HepG2 (cell line): ENCODE measurements at regions not wholly inside any gene's neighbourhood (a gene's known extent, or its start where the extent isn't known, plus 50 kb on each side); places are given as distances from the start of the nearest gene placed in this dataset.
A peak's percentile ranks its signal among the peaks of the same experiment; 100 is the strongest.

ENCODE experiments used
- ATAC-seq: fragments of 200-7000 bp; cut with Tn5 transposase; 3 replicates; pipeline ENCODE4 v1.9.1; 2020; ENCODE audit warnings: mild to moderate bottlenecking, moderate library complexity
- BruUV-seq: library from RNA; stranded (reverse); fragments of 400-500 nt; replicated peaks from 2 replicates; lab custom pipeline; 2021; lab: Mats Ljungman, UMichigan
- CTCF ChIA-PET: fragments of 300-600 bp; formaldehyde crosslinking; extraction: SDS; loops from one replicate; lab custom pipeline; 2021; ENCODE audit warnings: low total read pairs, inconsistent platforms, low intra/inter-chr PET ratio; lab: Yijun Ruan, JAX
- POLR2A ChIA-PET: fragments of 350-600 bp; sonication (Branson Sonifier 250); formaldehyde crosslinking; loops from one replicate; lab custom pipeline; 2020; ENCODE audit warnings: antibody characterized with exemption, inconsistent platforms; lab: Yijun Ruan, JAX
- DNase-seq: peaks from one replicate; pipeline ENCODE4 v3.0.0-alpha.2; 2015; ENCODE audit warnings: low spot score
- FAIRE-seq: peaks from 3 replicates; lab custom pipeline; 2011; peaks lifted over from hg19 to GRCh38; lab: Jason Lieb, UNC
- H2AFZ ChIP-seq: one replicate; pipeline ENCODE4 v1.6.1; 2011; ENCODE audit warnings: low read length, inconsistent platforms
- H3K27ac ChIP-seq: fragments of 300-600 bp; 3 replicates; pipeline ENCODE4 v1.8.0; 2011; ENCODE audit warnings: mixed run types, mild to moderate bottlenecking, mixed read lengths, low read length, inconsistent platforms; ENCODE audit not compliant: insufficient read depth; ENCODE audit errors: extremely low read length
- H3K27me3 ChIP-seq, 2 experiments: fragments of 200-600 bp in 1 of 2; 2 replicates in 1 of 2; 3 replicates in 1 of 2; pipeline versions ENCODE4 v1.6.0 to v1.8.0; 2011; ENCODE audit warnings: low read length in 2 of 2, mild to moderate bottlenecking in 2 of 2, moderate library complexity in 2 of 2, inconsistent platforms in 1 of 2; ENCODE audit not compliant: insufficient read depth in 2 of 2, control insufficient read depth in 1 of 2
- H3K36me3 ChIP-seq, 2 experiments: fragments of 200-600 bp in 1 of 2; replicated peaks in 1 of 2; 2 replicates in 1 of 2; 3 replicates in 1 of 2; pipeline versions ENCODE4 v1.5.1 to v1.8.0; 2011; ENCODE audit warnings: low read length in 2 of 2, inconsistent platforms in 1 of 2; ENCODE audit not compliant: insufficient read depth in 2 of 2, control insufficient read depth in 1 of 2
- H3K4me1 ChIP-seq: 2 replicates; pipeline ENCODE4 v1.5.1; 2012; ENCODE audit warnings: low read length, inconsistent platforms; ENCODE audit not compliant: insufficient read depth
- H3K4me2 ChIP-seq: 2 replicates; pipeline ENCODE4 v1.6.0; 2011; ENCODE audit warnings: low read depth, low read length, inconsistent platforms
- H3K4me3 ChIP-seq, 3 experiments: fragments of 200-600 bp in 1 of 3; sonication (generic), shearing (Covaris generic) in 1 of 3; replicated peaks in 1 of 3; 2 replicates each; pipeline ENCODE4 v1.5.1; 2011 to 2016; ENCODE audit warnings: low read length in 3 of 3, inconsistent platforms in 2 of 3, low read depth in 2 of 3, mild to moderate bottlenecking in 2 of 3, control low read depth in 1 of 3, mixed read lengths in 1 of 3; ENCODE audit not compliant: insufficient read depth in 1 of 3
- H3K79me2 ChIP-seq: one replicate; pipeline ENCODE4 v1.6.1; 2011; ENCODE audit warnings: low read length, inconsistent platforms; ENCODE audit not compliant: insufficient read depth
- H3K9ac ChIP-seq: 2 replicates; pipeline ENCODE4 v1.6.0; 2011; ENCODE audit warnings: mild to moderate bottlenecking, low read depth, low read length, inconsistent platforms; ENCODE audit not compliant: insufficient read depth
- H3K9me3 ChIP-seq: 2 replicates; pipeline ENCODE4 v1.5.1; 2012; ENCODE audit warnings: mild to moderate bottlenecking, low read length
- H4K20me1 ChIP-seq: 2 replicates; pipeline ENCODE4 v1.6.0; 2011; ENCODE audit warnings: inconsistent platforms, mild to moderate bottlenecking, low read length, moderate library complexity; ENCODE audit not compliant: insufficient read depth
- CBX5 ChIP-seq: sonication (generic); formaldehyde crosslinking; IDR thresholded peaks from 2 replicates; pipeline ENCODE4 v1.4.0; 2020; ENCODE audit warnings: missing genetic modification reagents, borderline replicate concordance
- JUNB ChIP-seq: sonication (generic); formaldehyde crosslinking; IDR thresholded peaks from 2 replicates; pipeline ENCODE4 v1.8.0; 2022; ENCODE audit warnings: missing genetic modification reagents, mild to moderate bottlenecking, borderline replicate concordance
- KDM2A ChIP-seq: sonication (generic); formaldehyde crosslinking; IDR thresholded peaks from 2 replicates; pipeline ENCODE4 v1.4.0; 2020; ENCODE audit warnings: low read depth, missing genetic modification reagents, borderline replicate concordance
- PATZ1 ChIP-seq: sonication (generic); formaldehyde crosslinking; IDR thresholded peaks from 2 replicates; pipeline ENCODE4 v1.4.0; 2020; ENCODE audit warnings: missing genetic modification reagents
- SRSF1 ChIP-seq: fragments of 200-400 bp; formaldehyde crosslinking; optimal IDR thresholded peaks from 2 replicates; pipeline ENCODE3; 2017; ENCODE audit warnings: mild to moderate bottlenecking, low read depth, low read length, moderate library complexity
- ZMYM3 ChIP-seq: sonication (generic); formaldehyde crosslinking; IDR thresholded peaks from 2 replicates; pipeline ENCODE4 v1.5.1; 2020; ENCODE audit warnings: mild to moderate bottlenecking, missing genetic modification reagents
- ZNF691 ChIP-seq: sonication (generic); formaldehyde crosslinking; IDR thresholded peaks from 2 replicates; pipeline ENCODE4 v1.4.0; 2020; ENCODE audit warnings: missing genetic modification reagents, low read depth, mild to moderate bottlenecking, borderline replicate concordance
- ZSCAN30 ChIP-seq: sonication (generic); formaldehyde crosslinking; IDR thresholded peaks from 2 replicates; pipeline ENCODE4 v1.5.0; 2020; ENCODE audit warnings: mild to moderate bottlenecking, missing genetic modification reagents
- WGBS: methylation state at CpG from one replicate; pipeline ENCODE4 v1.1.6; 2017; ENCODE audit warnings: low lambda C conversion rate; 5-methylcytosine and 5-hydroxymethylcytosine counted together
- in situ Hi-C: cut with HindIII; loops from 2 replicates; pipeline ENCODE4 v1.10.0; 2017; ENCODE audit warnings: low pct_unique_long_range_greater_than_20kb; ENCODE audit not compliant: extremely low pct_ligation_motif_present
- intact Hi-C: fragments of 100-400 bp; cut with micrococcal nuclease; formaldehyde crosslinking; loops from one replicate; pipeline ENCODE4 v1.10.0; 2022; ENCODE audit not compliant: unreplicated experiment
- TF ChIP-seq, protein P1 (sequence below): sonication (generic); formaldehyde crosslinking; IDR thresholded peaks from 2 replicates; pipeline ENCODE4 v1.5.0; 2020; ENCODE audit warnings: mild to moderate bottlenecking, missing genetic modification reagents, moderate library complexity
- TF ChIP-seq, protein P2 (sequence below): sonication (generic); formaldehyde crosslinking; IDR thresholded peaks from 2 replicates; pipeline ENCODE4 v1.5.1; 2020; ENCODE audit warnings: mild to moderate bottlenecking, missing genetic modification reagents, moderate library complexity

DNA sequence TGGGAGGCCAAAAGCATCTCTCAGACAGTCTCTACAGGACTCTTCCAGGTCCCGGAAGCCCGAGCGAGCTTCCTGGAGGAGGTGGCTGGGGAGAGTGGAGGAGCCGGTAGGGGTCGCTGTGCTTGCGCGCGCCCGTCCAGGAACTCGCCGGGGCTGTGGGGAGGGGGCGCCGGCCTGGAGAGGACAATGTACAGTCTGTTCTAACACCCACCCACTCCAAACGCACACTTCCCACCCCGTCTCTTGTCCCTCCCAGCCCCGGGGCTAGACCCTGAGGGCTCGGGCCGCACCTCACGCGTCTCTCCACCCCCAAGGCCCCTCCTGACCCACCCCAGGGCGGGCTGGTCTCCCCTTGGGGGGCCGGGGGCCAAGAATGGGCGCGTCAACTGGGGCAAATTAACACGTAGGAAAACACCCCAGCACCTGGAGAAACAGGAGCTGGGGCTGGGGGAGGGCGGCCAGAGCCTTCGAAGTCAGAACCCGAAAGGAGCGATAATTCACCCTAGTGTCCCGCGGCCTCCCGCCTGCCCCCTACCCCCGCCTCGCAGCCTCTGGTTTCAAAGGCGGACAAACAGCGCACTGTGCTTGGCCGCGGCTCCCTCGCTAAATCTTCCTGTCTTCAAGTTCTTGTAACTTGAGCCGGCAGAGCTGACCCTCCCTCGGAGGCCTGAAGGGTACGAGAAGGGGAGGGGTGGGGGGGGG is 103.2 kb upstream of the FOXP4 start:
- ChIA-PET POLR2A (interaction anchor here (0.6 kb wide), 1 partner anchor 15 kb away, joined by 3 read pairs; no protein-coding TSS in a partner anchor), CTCF (interaction anchor here (1.8 kb wide), 1 partner anchor 18 kb away, joined by 6 read pairs; no protein-coding TSS in a partner anchor)
- no peaks in the 10 kb centered on the region for H4K20me1 ChIP-seq
- 17% methylated on average over 41 of the region's 42 CpGs for WGBS
- in situ Hi-C loops, result no loop called here
- H3K27me3 ChIP-seq, result peaks cover 19 to 85% of the 10 kb centered on the region in 2 experiments
- peak; percentile 60 for ATAC-seq
- peaks cover 30% of the 10 kb centered on the region for H3K4me1 ChIP-seq
- no peak overlapping the region for H3K27ac ChIP-seq
- H3K4me3 ChIP-seq, result peak overlapping the region in 2 of 3 experiments; percentile 8 to 57; a peak in 1 of 6 replicates
- H3K9me3 ChIP-seq, result no peaks in the 10 kb centered on the region
- intact Hi-C loops, result no loop called here
- H3K4me2 ChIP-seq, result peak overlapping the region; percentile 61
- no peaks in the 10 kb centered on the region for H3K79me2 ChIP-seq
- no peak for DNase-seq
- no peak overlapping the region for H2AFZ ChIP-seq
- H3K36me3 ChIP-seq, result no peaks in the 10 kb centered on the region
- FAIRE-seq, result no peak
- no TSS peak for BruUV-seq
- H3K9ac ChIP-seq, result no peak overlapping the region
- no peak for TF ChIP-seq ZSCAN30 (CRISPR knock-in tag)
- TF ChIP-seq, protein P1, sequence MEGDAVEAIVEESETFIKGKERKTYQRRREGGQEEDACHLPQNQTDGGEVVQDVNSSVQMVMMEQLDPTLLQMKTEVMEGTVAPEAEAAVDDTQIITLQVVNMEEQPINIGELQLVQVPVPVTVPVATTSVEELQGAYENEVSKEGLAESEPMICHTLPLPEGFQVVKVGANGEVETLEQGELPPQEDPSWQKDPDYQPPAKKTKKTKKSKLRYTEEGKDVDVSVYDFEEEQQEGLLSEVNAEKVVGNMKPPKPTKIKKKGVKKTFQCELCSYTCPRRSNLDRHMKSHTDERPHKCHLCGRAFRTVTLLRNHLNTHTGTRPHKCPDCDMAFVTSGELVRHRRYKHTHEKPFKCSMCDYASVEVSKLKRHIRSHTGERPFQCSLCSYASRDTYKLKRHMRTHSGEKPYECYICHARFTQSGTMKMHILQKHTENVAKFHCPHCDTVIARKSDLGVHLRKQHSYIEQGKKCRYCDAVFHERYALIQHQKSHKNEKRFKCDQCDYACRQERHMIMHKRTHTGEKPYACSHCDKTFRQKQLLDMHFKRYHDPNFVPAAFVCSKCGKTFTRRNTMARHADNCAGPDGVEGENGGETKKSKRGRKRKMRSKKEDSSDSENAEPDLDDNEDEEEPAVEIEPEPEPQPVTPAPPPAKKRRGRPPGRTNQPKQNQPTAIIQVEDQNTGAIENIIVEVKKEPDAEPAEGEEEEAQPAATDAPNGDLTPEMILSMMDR (CRISPR knock-in tag), result peak; percentile 71
- no peak for TF ChIP-seq ZNF691 (CRISPR knock-in tag)
- TF ChIP-seq ZMYM3 (CRISPR knock-in tag), result peak; percentile 85
- TF ChIP-seq SRSF1, result peak; percentile 85
- TF ChIP-seq KDM2A (CRISPR knock-in tag), result peak; percentile 19; the same call in 1 of the 2 replicates
- TF ChIP-seq, protein P2, sequence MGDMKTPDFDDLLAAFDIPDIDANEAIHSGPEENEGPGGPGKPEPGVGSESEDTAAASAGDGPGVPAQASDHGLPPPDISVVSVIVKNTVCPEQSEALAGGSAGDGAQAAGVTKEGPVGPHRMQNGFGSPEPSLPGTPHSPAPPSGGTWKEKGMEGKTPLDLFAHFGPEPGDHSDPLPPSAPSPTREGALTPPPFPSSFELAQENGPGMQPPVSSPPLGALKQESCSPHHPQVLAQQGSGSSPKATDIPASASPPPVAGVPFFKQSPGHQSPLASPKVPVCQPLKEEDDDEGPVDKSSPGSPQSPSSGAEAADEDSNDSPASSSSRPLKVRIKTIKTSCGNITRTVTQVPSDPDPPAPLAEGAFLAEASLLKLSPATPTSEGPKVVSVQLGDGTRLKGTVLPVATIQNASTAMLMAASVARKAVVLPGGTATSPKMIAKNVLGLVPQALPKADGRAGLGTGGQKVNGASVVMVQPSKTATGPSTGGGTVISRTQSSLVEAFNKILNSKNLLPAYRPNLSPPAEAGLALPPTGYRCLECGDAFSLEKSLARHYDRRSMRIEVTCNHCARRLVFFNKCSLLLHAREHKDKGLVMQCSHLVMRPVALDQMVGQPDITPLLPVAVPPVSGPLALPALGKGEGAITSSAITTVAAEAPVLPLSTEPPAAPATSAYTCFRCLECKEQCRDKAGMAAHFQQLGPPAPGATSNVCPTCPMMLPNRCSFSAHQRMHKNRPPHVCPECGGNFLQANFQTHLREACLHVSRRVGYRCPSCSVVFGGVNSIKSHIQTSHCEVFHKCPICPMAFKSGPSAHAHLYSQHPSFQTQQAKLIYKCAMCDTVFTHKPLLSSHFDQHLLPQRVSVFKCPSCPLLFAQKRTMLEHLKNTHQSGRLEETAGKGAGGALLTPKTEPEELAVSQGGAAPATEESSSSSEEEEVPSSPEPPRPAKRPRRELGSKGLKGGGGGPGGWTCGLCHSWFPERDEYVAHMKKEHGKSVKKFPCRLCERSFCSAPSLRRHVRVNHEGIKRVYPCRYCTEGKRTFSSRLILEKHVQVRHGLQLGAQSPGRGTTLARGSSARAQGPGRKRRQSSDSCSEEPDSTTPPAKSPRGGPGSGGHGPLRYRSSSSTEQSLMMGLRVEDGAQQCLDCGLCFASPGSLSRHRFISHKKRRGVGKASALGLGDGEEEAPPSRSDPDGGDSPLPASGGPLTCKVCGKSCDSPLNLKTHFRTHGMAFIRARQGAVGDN (CRISPR knock-in tag), result peak; percentile 35; the same call in 1 of the 2 replicates
- peak; percentile 13; the same call in 1 of the 2 replicates for TF ChIP-seq CBX5 (CRISPR knock-in tag)
- no peak for TF ChIP-seq JUNB (CRISPR knock-in tag)
- peak; percentile 43; the same call in 1 of the 2 replicates for TF ChIP-seq PATZ1 (CRISPR knock-in tag)
